ENCODE measurements at regions not wholly inside any gene's neighbourhood (a gene's known extent, or its start where the extent isn't known, plus 50 kb on each side); places are given as distances from the start of the nearest gene placed in this dataset.
A peak's percentile ranks its signal among the peaks of the same experiment; 100 is the strongest.

DNA sequence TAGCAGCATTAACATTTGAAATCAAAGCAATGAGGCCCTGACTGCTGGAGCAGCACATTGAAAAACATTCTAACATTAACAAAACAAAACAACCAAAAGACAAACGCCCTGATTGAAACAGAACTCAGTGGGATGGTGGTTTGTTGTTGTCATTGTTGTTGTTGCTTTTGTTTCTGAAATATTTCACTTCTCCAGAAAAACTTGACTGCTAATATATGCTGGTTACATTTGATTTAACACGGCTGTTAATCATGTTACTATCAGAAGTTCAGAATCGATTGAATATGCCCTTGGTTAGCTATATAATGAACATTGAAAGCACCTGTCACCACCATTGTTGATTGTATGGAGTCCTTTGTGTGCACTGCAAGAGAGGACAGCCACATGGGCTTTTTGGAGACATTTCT, 790.4 kb upstream of the GALNTL6 start:
- Histone ChIP-seq H3K27me3 (ENCODE audit: insufficient read depth, low read length) (no peaks in the 10 kb centered on the region), H3K9me3 (ENCODE audit: control insufficient read depth in 1 of 2, insufficient read depth in 1 of 2, low read depth in 1 of 2, low read length in 2 of 2) (no peaks in the 10 kb centered on the region), H3K36me3 (ENCODE audit: control insufficient read depth in 1 of 2, insufficient read depth in 2 of 2, low read length in 2 of 2) (no peaks in the 10 kb centered on the region), H3K4me2 (ENCODE audit: low read length) (no peak overlapping the region), H3K79me2 (ENCODE audit: insufficient read depth, low read length) (no peaks in the 10 kb centered on the region), H3K9me2 (ENCODE audit: insufficient read depth) (no peaks in the 10 kb centered on the region), H4K20me1 (ENCODE audit: insufficient read depth) (no peaks in the 10 kb centered on the region), H3K4me3 (replicated peaks in 1 of 2; ENCODE audit: low read depth in 1 of 2, low read length in 2 of 2) (no peak overlapping the region), H2AFZ (ENCODE audit: low read depth, low read length, poor library complexity, severe bottlenecking) (peak overlapping the region; percentile 22), H3K9ac (ENCODE audit: low read length) (no peak overlapping the region), H3K27ac (ENCODE audit: low read depth, low read length) (no peak overlapping the region), H3K4me1 (ENCODE audit: control insufficient read depth in 1 of 2, insufficient read depth in 2 of 2, low read length in 2 of 2) (no peaks in the 10 kb centered on the region)
- ATAC-seq (no peak), DNase-seq (ENCODE audit: low read depth, low spot score) (no peak)
- BruUV-seq (replicated peaks), result no TSS peak
- intact Hi-C loops (cut with micrococcal nuclease), result no loop called here
- POLR2A ChIA-PET, result no interaction called here
- CTCF ChIA-PET, result no interaction called here
- no peak for TF ChIP-seq SIN3A (IDR thresholded peaks at IDR 0.05; ENCODE audit: low read depth)
- TF ChIP-seq MAX (IDR thresholded peaks at IDR 0.05), result no peak
- TF ChIP-seq, protein P1, sequence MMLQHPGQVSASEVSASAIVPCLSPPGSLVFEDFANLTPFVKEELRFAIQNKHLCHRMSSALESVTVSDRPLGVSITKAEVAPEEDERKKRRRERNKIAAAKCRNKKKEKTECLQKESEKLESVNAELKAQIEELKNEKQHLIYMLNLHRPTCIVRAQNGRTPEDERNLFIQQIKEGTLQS (IDR thresholded peaks at IDR 0.05), result no peak
- TF ChIP-seq FOSL1 (IDR thresholded peaks at IDR 0.05; ENCODE audit: low read depth), result no peak
- no peak for TF ChIP-seq SP1 (IDR thresholded peaks at IDR 0.05; ENCODE audit: low read depth)
- no peak for TF ChIP-seq TCF7L2 (IDR thresholded peaks at IDR 0.05; ENCODE audit: borderline replicate concordance, extremely low read depth, insufficient read depth, insufficient read length)
- no peak for TF ChIP-seq EGR1 (IDR thresholded peaks at IDR 0.05; ENCODE audit: low read depth)
- RAD21 ChIA-PET (ENCODE audit: low non-redundant PET in 1 of 2, low total read pairs in 2 of 2, uncharacterized antibody in 2 of 2, unreplicated experiment in 2 of 2), result no interaction called here

GRCh38 chr4:171017593-171017992, 795.6 kb upstream of the GALNTL6 start:
- Histone ChIP-seq H3K79me2 (ENCODE audit: insufficient read depth, low read length) (no peaks in the 10 kb centered on the region), H3K4me3 (replicated peaks in 1 of 2; ENCODE audit: low read depth in 1 of 2, low read length in 2 of 2) (no peak overlapping the region)

More at GRCh38 chr4:171017593-171017992, 795.6 kb upstream of the GALNTL6 start:
- Histone ChIP-seq H3K4me2 (ENCODE audit: low read length) (no peak overlapping the region), H3K9ac (ENCODE audit: low read length) (no peak overlapping the region), H3K9me3 (ENCODE audit: control insufficient read depth in 1 of 2, insufficient read depth in 1 of 2, low read depth in 1 of 2, low read length in 2 of 2) (no peaks in the 10 kb centered on the region), H3K27ac (ENCODE audit: low read depth, low read length) (no peak overlapping the region), H3K9me2 (ENCODE audit: insufficient read depth) (no peaks in the 10 kb centered on the region), H3K36me3 (ENCODE audit: control insufficient read depth in 1 of 2, insufficient read depth in 2 of 2, low read length in 2 of 2) (no peaks in the 10 kb centered on the region), H4K20me1 (ENCODE audit: insufficient read depth) (no peaks in the 10 kb centered on the region), H3K27me3 (ENCODE audit: insufficient read depth, low read length) (no peaks in the 10 kb centered on the region), H3K4me1 (ENCODE audit: control insufficient read depth in 1 of 2, insufficient read depth in 2 of 2, low read length in 2 of 2) (no peaks in the 10 kb centered on the region), H2AFZ (ENCODE audit: low read depth, low read length, poor library complexity, severe bottlenecking) (no peak overlapping the region)
- DNase-seq (ENCODE audit: low read depth, low spot score) (no peak), ATAC-seq (no peak)
- no TSS peak for BruUV-seq (replicated peaks)
- no peak for TF ChIP-seq FOSL1 (IDR thresholded peaks at IDR 0.05; ENCODE audit: low read depth)
- no peak for TF ChIP-seq SIN3A (IDR thresholded peaks at IDR 0.05; ENCODE audit: low read depth)
- no peak for TF ChIP-seq POLR2A (IDR thresholded peaks at IDR 0.05; ENCODE audit: borderline replicate concordance, extremely low read depth, insufficient read depth, insufficient read length)
- TF ChIP-seq, protein P2, sequence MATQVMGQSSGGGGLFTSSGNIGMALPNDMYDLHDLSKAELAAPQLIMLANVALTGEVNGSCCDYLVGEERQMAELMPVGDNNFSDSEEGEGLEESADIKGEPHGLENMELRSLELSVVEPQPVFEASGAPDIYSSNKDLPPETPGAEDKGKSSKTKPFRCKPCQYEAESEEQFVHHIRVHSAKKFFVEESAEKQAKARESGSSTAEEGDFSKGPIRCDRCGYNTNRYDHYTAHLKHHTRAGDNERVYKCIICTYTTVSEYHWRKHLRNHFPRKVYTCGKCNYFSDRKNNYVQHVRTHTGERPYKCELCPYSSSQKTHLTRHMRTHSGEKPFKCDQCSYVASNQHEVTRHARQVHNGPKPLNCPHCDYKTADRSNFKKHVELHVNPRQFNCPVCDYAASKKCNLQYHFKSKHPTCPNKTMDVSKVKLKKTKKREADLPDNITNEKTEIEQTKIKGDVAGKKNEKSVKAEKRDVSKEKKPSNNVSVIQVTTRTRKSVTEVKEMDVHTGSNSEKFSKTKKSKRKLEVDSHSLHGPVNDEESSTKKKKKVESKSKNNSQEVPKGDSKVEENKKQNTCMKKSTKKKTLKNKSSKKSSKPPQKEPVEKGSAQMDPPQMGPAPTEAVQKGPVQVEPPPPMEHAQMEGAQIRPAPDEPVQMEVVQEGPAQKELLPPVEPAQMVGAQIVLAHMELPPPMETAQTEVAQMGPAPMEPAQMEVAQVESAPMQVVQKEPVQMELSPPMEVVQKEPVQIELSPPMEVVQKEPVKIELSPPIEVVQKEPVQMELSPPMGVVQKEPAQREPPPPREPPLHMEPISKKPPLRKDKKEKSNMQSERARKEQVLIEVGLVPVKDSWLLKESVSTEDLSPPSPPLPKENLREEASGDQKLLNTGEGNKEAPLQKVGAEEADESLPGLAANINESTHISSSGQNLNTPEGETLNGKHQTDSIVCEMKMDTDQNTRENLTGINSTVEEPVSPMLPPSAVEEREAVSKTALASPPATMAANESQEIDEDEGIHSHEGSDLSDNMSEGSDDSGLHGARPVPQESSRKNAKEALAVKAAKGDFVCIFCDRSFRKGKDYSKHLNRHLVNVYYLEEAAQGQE (IDR thresholded peaks at IDR 0.05; ENCODE audit: low read depth), result no peak
- no peak for TF ChIP-seq EZH2phosphoT487 (IDR thresholded peaks at IDR 0.05; ENCODE audit: borderline replicate concordance)
- CTCF ChIA-PET, result no interaction called here
- RAD21 ChIA-PET (ENCODE audit: low non-redundant PET in 1 of 2, low total read pairs in 2 of 2, uncharacterized antibody in 2 of 2, unreplicated experiment in 2 of 2), result no interaction called here
- intact Hi-C loops (cut with micrococcal nuclease), result no loop called here
- POLR2A ChIA-PET, result no interaction called here
